Heart left ventricle (tissue), 13 donors: ENCODE measurements at regions not wholly inside any gene's neighbourhood (a gene's known extent, or its start where the extent isn't known, plus 50 kb on each side); places are given as distances from the start of the nearest gene placed in this dataset.

Experiments
- POLR2A ChIP-seq, 2 donors: fragments of 450-650 bp; IDR thresholded peaks; one replicate each; pipeline ENCODE4 v1.6.1; 2017; ENCODE audit warnings: antibody characterized with exemption in 2 of 2, mild to moderate bottlenecking in 2 of 2, moderate library complexity in 2 of 2
- TF ChIP-seq, protein P1 (sequence below), 12 donors: fragments of 200-600 bp; sonication (generic) in 4 of 12; IDR thresholded peaks; one replicate each; pipeline versions ENCODE4 v1.5.0 to v1.8.0; 2018 to 2022; ENCODE audit warnings: antibody characterized with exemption in 12 of 12, mild to moderate bottlenecking in 5 of 12
- donor health status: ischemic (EF 13 %, LVEDD 7.1; RV severe dilation, severe dysfunction).
- donor health status: DM: no; HTN: yes; CAD: no.
- donor health status: DM: no; HTN: no; CAD: no.
- donor health status: ischemic (EF 25% LVEDD 6.9; RV normal size, moderate dysfunction).
- donor health status: ischemic (EF 25% LVEDD 5.7; RV mildly dilated, moderate dysfunction).
- donor health status: ischemic (EF 35%, LVEDD 5.7; RV mildly dilated, moderate dysfunction).
- donor health status: nonischemic (EF 11% LVEDD 7.7; RV severe dilation, severe dysfunction).
- donor health status: DM: yes; HTN: yes; CAD: no.
- donor health status: PGD.
- donor health status: ischemic (EF 29% LVEDD 5.4; RV normal size, mild dysfunction).
- donor health status: nonischemic (EF 23%, LVEDD 6.1; RV moderate dilation, normal function).

DNA sequence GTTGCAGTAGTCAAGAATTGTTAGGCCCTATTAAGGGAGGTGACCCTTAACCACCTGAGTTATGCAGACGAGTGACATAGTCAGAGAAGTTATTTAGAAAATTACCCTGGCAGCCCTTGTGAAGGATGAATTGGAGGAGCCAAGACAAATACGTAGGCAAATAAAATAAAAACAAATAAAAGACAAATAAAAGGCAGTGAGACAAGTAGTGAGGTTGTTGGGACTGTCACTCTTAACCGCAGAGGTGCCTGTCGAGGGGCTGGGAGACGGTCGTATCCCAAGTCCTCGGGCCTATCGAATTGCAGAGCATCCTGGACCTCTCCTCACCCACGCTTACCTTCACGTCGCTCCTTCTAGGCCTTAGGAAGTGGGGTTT, 58.0 kb upstream of the ZC4H2 start:
- TF ChIP-seq, protein P1, sequence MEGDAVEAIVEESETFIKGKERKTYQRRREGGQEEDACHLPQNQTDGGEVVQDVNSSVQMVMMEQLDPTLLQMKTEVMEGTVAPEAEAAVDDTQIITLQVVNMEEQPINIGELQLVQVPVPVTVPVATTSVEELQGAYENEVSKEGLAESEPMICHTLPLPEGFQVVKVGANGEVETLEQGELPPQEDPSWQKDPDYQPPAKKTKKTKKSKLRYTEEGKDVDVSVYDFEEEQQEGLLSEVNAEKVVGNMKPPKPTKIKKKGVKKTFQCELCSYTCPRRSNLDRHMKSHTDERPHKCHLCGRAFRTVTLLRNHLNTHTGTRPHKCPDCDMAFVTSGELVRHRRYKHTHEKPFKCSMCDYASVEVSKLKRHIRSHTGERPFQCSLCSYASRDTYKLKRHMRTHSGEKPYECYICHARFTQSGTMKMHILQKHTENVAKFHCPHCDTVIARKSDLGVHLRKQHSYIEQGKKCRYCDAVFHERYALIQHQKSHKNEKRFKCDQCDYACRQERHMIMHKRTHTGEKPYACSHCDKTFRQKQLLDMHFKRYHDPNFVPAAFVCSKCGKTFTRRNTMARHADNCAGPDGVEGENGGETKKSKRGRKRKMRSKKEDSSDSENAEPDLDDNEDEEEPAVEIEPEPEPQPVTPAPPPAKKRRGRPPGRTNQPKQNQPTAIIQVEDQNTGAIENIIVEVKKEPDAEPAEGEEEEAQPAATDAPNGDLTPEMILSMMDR (IDR thresholded peaks at IDR 0.05), result no peak
- TF ChIP-seq POLR2A (IDR thresholded peaks at IDR 0.05), result no peak
